H9 (cell line): ENCODE measurements at regions not wholly inside any gene's neighbourhood (a gene's known extent, or its start where the extent isn't known, plus 50 kb on each side); places are given as distances from the start of the nearest gene placed in this dataset.

Source experiments
- DNase-seq: peaks from one replicate; pipeline ENCODE4 v3.0.0-alpha.2; 2017
- H2AFZ ChIP-seq: one replicate; pipeline ENCODE4 v1.6.1; 2013; ENCODE audit warnings: mild to moderate bottlenecking, low read length, control low read depth, moderate library complexity
- H2AK5ac ChIP-seq: 2 replicates; pipeline ENCODE4 v1.6.1; 2013; ENCODE audit warnings: low read length, control low read depth, mixed read lengths; ENCODE audit not compliant: insufficient read length
- H2BK120ac ChIP-seq: one replicate; pipeline ENCODE4 v1.6.1; 2013; ENCODE audit warnings: low read depth, mild to moderate bottlenecking, low read length, control low read depth, inconsistent platforms; ENCODE audit not compliant: poor library complexity, severe bottlenecking
- H2BK12ac ChIP-seq: 2 replicates; pipeline ENCODE4 v1.6.1; 2013; ENCODE audit warnings: low read length, control low read depth, mixed read lengths, low read depth; ENCODE audit not compliant: insufficient read length
- H2BK15ac ChIP-seq: 2 replicates; pipeline ENCODE4 v1.6.1; 2013; ENCODE audit warnings: low read depth, low read length, control low read depth
- H2BK20ac ChIP-seq: one replicate; pipeline ENCODE4 v1.6.1; 2013; ENCODE audit warnings: low read depth, mild to moderate bottlenecking, low read length, control low read depth, inconsistent platforms; ENCODE audit not compliant: poor library complexity, severe bottlenecking
- H2BK5ac ChIP-seq: 2 replicates; pipeline ENCODE4 v1.6.1; 2013; ENCODE audit warnings: low read length, control low read depth, mixed read lengths; ENCODE audit not compliant: insufficient read length
- H3K14ac ChIP-seq: 2 replicates; pipeline ENCODE4 v1.6.1; 2013; ENCODE audit warnings: low read length, control low read depth; ENCODE audit not compliant: insufficient read depth
- H3K18ac ChIP-seq: 2 replicates; pipeline ENCODE4 v1.6.1; 2013; ENCODE audit warnings: low read depth, mild to moderate bottlenecking, mixed read lengths, low read length, control low read depth; ENCODE audit not compliant: insufficient read length
- H3K23ac ChIP-seq: 2 replicates; pipeline ENCODE4 v1.6.1; 2013; ENCODE audit warnings: low read length, control low read depth, mixed read lengths, low read depth; ENCODE audit not compliant: insufficient read length
- H3K23me2 ChIP-seq: 2 replicates; pipeline ENCODE4 v1.6.1; 2013; ENCODE audit warnings: low read depth, mild to moderate bottlenecking, mixed read lengths, low read length, control low read depth; ENCODE audit not compliant: insufficient read length, poor library complexity, severe bottlenecking
- H3K27ac ChIP-seq: 2 replicates; pipeline ENCODE4 v1.5.1; 2013; ENCODE audit warnings: low read length, control low read depth, mixed read lengths, low read depth; ENCODE audit not compliant: insufficient read length
- H3K27me3 ChIP-seq: 2 replicates; pipeline ENCODE4 v1.6.1; 2013; ENCODE audit warnings: low read length, control low read depth, inconsistent platforms; ENCODE audit not compliant: insufficient read depth
- H3K4ac ChIP-seq: 2 replicates; pipeline ENCODE4 v1.6.1; 2013; ENCODE audit warnings: low read depth, mild to moderate bottlenecking, control low read depth, inconsistent platforms, low read length, moderate library complexity
- H3K4me1 ChIP-seq: 2 replicates; pipeline ENCODE4 v1.6.1; 2013; ENCODE audit warnings: low read length, control low read depth, inconsistent platforms; ENCODE audit not compliant: insufficient read depth
- H3K4me2 ChIP-seq: 2 replicates; pipeline ENCODE4 v1.6.1; 2013; ENCODE audit warnings: low read length, control low read depth, mixed read lengths; ENCODE audit not compliant: insufficient read length, insufficient read depth
- H3K56ac ChIP-seq: 2 replicates; pipeline ENCODE4 v1.6.1; 2013; ENCODE audit warnings: low read depth, mild to moderate bottlenecking, mixed read lengths, low read length, control low read depth; ENCODE audit not compliant: insufficient read length
- H3K79me1 ChIP-seq: 2 replicates; pipeline ENCODE4 v1.6.1; 2013; ENCODE audit warnings: low read depth, mild to moderate bottlenecking, moderate library complexity, low read length, control low read depth, inconsistent platforms; ENCODE audit not compliant: insufficient read depth, poor library complexity, severe bottlenecking
- H3K79me2 ChIP-seq: 2 replicates; pipeline ENCODE4 v1.6.1; 2013; ENCODE audit warnings: low read length, control low read depth, inconsistent platforms; ENCODE audit not compliant: insufficient read depth
- H3K9ac ChIP-seq: 2 replicates; pipeline ENCODE4 v1.6.1; 2013; ENCODE audit warnings: low read length, control low read depth, mixed read lengths; ENCODE audit not compliant: insufficient read length; ENCODE audit errors: extremely low read depth
- H3K9me3 ChIP-seq: one replicate; pipeline ENCODE4 v1.6.1; 2013; ENCODE audit warnings: low read depth, low read length, inconsistent platforms; ENCODE audit not compliant: control insufficient read depth
- H3T11ph ChIP-seq: one replicate; pipeline ENCODE4 v1.6.1; 2013; ENCODE audit warnings: mild to moderate bottlenecking, low read length, control low read depth, inconsistent platforms
- H4K20me1 ChIP-seq: one replicate; pipeline ENCODE4 v1.6.1; 2013; ENCODE audit not compliant: control insufficient read depth, insufficient read length, insufficient read depth
- H4K5ac ChIP-seq: 2 replicates; pipeline ENCODE4 v1.6.1; 2013; ENCODE audit warnings: low read depth, mild to moderate bottlenecking, mixed read lengths, low read length, control low read depth; ENCODE audit not compliant: insufficient read length
- H4K8ac ChIP-seq: replicated peaks from 2 replicates; pipeline ENCODE4 v1.6.1; 2013; ENCODE audit warnings: low read length, control low read depth, mixed read lengths, low read depth; ENCODE audit not compliant: insufficient read length
- H4K91ac ChIP-seq: 2 replicates; pipeline ENCODE4 v1.6.1; 2013; ENCODE audit warnings: low read depth, mild to moderate bottlenecking, moderate library complexity, mixed read lengths, low read length, control low read depth; ENCODE audit not compliant: insufficient read length
- H3K27ac Mint-ChIP-seq, 3 experiments: 2 replicates in 2 of 3; 3 replicates in 1 of 3; pipeline ENCODE4 v1.8.0; 2020 to 2021; ENCODE audit warnings: mixed read lengths in 3 of 3, mild to moderate bottlenecking in 1 of 3, moderate library complexity in 1 of 3
- H3K27me3 Mint-ChIP-seq: 2 replicates; pipeline ENCODE4 v1.8.0; 2021; ENCODE audit warnings: low read depth, mild to moderate bottlenecking, moderate library complexity, mixed read lengths
- H3K36me3 Mint-ChIP-seq, 3 experiments: 2 replicates in 2 of 3; 3 replicates in 1 of 3; pipeline ENCODE4 v1.8.0; 2020 to 2021; ENCODE audit warnings: low read depth in 3 of 3, mixed read lengths in 3 of 3; ENCODE audit not compliant: insufficient read depth in 1 of 3
- H3K4me1 Mint-ChIP-seq, 2 experiments: 2 replicates each; pipeline ENCODE4 v1.8.0; 2020; ENCODE audit warnings: mixed read lengths in 2 of 2
- H3K4me3 Mint-ChIP-seq, 2 experiments: 2 replicates in 1 of 2; 3 replicates in 1 of 2; pipeline ENCODE4 v1.8.0; 2020 to 2021; ENCODE audit warnings: mild to moderate bottlenecking in 2 of 2, mixed read lengths in 2 of 2, moderate library complexity in 1 of 2
- H3K9me3 Mint-ChIP-seq, 2 experiments: 2 replicates in 1 of 2; 3 replicates in 1 of 2; pipeline ENCODE4 v1.8.0; 2020; ENCODE audit warnings: mild to moderate bottlenecking in 2 of 2, mixed read lengths in 2 of 2, moderate library complexity in 1 of 2
- CTCF ChIP-seq: fragments of 200-600 bp; sonication (generic); conservative IDR thresholded peaks from 3 replicates; pipeline ENCODE4 v1.8.0; 2021; ENCODE audit warnings: antibody characterized with exemption, mild to moderate bottlenecking
- WGBS: extraction: QIAGEN DNeasy Blood & Tissue Kit; methylation state at CpG from one replicate; pipeline ENCODE4 v1.1.7; 2013; ENCODE audit warnings: missing lambda C conversion rate, low lambda C conversion rate, mixed read lengths; ENCODE audit not compliant: insufficient read length; ENCODE audit errors: extremely low coverage; 5-methylcytosine and 5-hydroxymethylcytosine counted together

DNA sequence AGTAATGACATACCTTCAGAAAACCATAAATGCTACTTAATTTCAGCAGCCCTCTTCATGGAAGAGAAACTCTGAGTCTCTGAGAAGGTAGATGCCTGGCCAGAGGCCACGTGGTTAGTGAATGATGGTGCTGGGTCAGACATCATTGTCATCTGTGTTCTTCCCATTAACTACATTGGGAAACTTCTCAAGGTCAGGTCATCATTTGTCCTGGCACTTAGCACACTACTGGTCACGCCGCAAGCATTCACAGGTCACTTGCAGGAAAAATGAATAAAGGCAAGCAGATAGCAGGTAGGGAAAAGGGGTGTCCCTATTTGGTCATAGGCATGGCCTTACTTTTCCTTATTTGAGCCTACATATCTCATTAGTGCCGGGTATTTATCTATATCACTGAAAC, 220.1 kb upstream of the PROX1 start:
- Mint-ChIP-seq H3K27me3 (peaks cover 9% of the 10 kb centered on the region), H3K36me3 (no peaks in the 10 kb centered on the region), H3K9me3 (no peaks in the 10 kb centered on the region), H3K27ac (no peak overlapping the region), H3K4me1 (peaks cover 2 to 6% of the 10 kb centered on the region in 2 experiments; a peak in 3 of 4 replicates), H3K4me3 (no peak overlapping the region)
- Histone ChIP-seq H3K27me3 (no peaks in the 10 kb centered on the region), H2AK5ac (no peak overlapping the region), H4K5ac (no peak overlapping the region), H2BK15ac (no peak overlapping the region), H3T11ph (no peak overlapping the region), H3K23ac (no peak overlapping the region), H2BK20ac (no peak overlapping the region), H4K91ac (no peak overlapping the region), H3K4me2 (no peak overlapping the region), H4K8ac (no peak overlapping the region), H3K79me1 (no peaks in the 10 kb centered on the region), H2BK120ac (no peak overlapping the region), H2BK5ac (no peak overlapping the region), H3K79me2 (no peaks in the 10 kb centered on the region), H2AFZ (no peak overlapping the region), H3K56ac (no peak overlapping the region), H4K20me1 (no peaks in the 10 kb centered on the region), H3K4me1 (no peaks in the 10 kb centered on the region; the same call in 1 of the 2 replicates), H3K4ac (no peak overlapping the region), H2BK12ac (no peak overlapping the region), H3K27ac (no peak overlapping the region), H3K9ac (no peak overlapping the region), H3K14ac (no peak overlapping the region), H3K9me3 (no peaks in the 10 kb centered on the region), H3K23me2 (no peaks in the 10 kb centered on the region), H3K18ac (no peak overlapping the region)
- no peak for TF ChIP-seq CTCF
- WGBS, result no CpG with 5 or more reads among the region's 4 CpGs
- no peak for DNase-seq
